ENCODE measurements at regions not wholly inside any gene's neighbourhood (a gene's known extent, or its start where the extent isn't known, plus 50 kb on each side); places are given as distances from the start of the nearest gene placed in this dataset.
"Not testable (repeated sequence)": the region's sequence is repeated elsewhere in the genome, so short reads cannot be mapped to it uniquely, and the experiment has no call there.

DNA sequence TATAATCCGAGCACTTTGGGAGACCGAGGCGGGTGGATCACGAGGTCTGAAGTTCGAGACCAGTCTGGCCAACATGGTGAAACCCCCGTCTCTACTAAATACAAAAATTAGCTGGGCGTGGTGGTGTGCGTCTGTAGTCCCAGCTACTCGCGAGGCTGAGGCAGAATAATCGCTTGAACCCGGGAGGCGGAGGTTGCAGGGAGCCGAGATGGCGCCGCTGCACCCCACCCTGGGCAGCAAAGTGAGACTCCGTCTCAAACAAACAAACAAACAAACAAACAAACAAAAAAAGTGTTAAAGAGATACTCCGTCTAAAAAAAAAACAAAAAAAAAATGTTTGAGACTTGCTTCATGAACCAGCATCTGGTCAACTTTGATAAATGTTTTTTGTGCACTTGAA lies 753.8 kb downstream of the PCDH17 start:
- DNase-seq = not testable (repeated sequence)

DNA sequence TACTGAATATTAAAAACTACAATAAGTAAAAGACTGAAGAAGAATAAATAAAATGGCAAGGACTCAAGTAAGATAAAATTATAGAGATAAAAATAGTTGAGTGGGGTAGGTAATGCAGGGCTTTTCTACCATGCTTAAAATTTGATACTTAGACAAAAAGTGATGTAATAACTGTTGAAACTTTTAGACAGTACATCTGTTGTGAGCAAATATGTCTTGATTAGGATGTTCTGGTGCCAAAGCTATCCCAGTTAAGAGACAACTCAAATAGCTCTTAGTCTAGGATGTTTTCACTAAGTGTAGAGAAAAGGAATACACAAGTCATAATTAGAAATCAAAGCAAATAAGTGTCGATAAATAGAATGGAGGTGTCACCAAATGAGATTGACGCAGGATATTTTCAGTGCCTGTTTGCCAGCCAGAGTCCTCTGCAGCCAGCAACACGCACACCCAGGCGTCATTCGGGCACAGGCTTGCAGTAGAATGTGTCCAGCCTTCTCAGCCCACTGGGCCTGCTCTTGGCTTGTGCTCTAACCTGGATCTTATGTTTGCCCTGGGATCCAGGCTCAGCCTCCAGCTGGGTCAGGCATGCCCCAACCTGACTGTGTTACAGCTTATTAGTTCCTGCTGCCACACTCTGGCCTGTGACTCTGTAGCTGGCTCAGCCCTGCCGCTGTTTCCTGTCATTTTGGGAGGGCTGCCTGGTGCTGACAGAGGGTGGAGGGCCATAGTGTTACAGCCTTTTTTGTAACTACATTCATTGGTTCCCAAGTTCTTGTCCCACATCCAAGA lies 766.2 kb downstream of the PCDH17 start:
- no peak for DNase-seq

DNA sequence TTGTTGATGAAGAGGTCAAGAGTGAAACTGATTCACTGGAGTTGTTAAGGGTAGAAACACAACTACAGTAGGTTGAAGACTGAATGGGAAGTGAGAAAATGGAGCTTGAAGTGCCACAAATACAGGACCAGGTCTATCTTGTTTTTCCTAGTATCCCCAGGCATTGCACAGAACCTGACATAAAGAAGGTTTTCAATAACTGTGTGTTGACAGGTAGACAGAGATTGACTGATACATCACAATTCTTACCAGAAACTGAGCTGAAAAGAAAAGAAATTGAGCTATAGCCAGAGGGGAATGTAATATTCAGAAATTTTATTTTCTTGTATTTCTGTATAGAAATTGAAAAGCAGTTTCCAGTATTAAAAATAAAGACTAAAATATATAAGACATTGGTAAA lies 767.7 kb downstream of the PCDH17 start:
- no peak for DNase-seq

GRCh38 chr13:58406545-58406944 lies 775.0 kb downstream of the PCDH17 start:
- DNase-seq = no peak

DNA sequence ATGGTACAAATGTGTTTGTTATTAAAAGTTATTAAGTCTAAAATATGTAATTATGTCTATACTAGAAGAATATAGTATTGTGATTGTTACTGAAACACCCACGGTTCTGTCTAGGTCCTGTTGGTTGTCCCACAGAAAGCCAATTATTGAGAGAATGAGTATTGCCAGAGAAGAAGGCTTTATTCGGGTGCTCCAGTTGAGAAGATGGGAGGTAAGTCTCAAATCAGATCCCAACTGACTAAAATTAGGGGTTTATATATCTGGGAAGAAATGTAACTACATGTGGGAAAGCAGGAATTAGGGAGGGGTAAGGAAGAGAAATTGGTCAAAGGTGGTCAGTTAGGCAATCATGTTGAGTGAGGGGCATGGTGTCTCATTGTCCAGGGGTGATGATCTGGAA lies 798.4 kb downstream of the PCDH17 start:
- no peak for DNase-seq

DNA sequence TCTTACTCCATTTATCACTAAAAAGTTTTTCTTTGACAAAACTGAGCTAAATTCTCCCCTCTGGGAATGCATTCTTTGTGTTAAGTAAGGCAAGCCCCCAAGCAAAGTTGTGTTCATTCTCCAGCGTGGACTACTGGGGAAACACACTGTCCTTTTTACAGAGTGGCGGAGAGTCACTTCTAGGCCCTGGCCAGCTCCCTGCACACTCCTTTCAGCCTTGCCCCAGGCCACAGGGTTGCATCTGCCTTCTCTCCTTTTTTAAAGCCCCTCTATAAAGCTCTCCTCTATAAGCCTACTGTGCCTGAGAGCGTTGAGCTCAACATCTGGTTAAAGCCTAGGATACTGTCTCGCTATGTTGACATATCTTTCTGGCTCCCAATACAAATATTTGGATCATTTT lies 803.4 kb downstream of the PCDH17 start:
- no peak for DNase-seq

DNA sequence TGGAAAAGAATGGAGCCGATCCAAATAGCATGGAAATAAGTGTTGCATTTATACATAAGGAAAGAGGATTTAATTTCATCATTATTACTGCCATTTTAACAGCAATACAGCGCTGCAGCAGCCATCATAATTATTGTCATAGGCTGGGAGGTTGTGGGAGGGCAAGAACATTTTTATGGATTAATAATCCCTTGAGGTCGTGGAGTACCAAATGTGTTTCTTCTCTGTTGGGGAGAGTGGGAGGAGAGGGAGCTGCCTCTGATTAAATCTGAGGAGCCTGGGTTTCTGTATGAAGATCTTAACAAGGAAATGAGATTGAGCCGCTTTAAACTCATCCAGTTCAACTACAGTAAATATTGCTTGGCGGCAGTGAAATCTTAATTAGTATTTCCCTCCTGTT lies 805.9 kb downstream of the PCDH17 start:
- DNase-seq = no peak

DNA sequence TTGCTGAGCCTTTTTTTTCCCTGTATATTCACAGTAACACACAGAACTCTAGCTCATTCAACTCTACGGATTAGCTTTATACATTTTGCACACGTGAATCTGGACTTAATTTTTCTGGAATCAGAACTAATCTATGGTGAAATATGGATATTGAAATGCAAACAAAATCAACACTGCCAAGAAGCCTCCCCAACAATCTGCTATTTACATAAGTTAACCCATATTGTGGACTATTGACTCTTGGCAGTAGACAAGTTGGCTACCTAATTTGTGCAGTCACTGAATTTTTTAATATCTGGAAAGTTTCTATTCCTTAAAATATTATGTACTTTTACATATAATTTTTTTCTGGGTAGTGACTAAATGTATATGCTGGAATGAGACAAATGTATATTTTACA lies 815.4 kb downstream of the PCDH17 start:
- DNase-seq = no peak

- no peak for DNase-seq
These were observed 820.6 kb downstream of the PCDH17 start for GRCh38 chr13:58452123-58452623.

GRCh38 chr13:58455094-58455493 lies 823.5 kb downstream of the PCDH17 start:
- no peak for DNase-seq

DNA sequence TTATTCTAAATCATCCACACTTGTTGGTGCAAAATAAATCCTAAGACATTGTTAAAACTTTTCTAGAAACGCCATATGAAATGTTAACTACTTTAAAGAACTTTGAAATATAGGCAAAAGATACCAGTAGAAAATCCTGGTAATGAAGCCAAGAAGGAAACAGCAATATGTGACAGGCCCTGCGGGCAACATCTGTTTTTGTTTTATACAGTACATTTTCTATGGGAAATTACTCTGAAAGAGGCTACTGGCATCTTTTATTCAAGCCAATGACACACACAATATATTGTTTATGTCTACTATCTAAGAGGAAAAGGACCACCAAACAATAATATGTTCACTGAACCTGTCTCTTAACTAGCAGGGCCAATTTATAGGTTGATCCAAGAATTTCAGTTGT lies 829.7 kb downstream of the PCDH17 start:
- no peak for DNase-seq

DNA sequence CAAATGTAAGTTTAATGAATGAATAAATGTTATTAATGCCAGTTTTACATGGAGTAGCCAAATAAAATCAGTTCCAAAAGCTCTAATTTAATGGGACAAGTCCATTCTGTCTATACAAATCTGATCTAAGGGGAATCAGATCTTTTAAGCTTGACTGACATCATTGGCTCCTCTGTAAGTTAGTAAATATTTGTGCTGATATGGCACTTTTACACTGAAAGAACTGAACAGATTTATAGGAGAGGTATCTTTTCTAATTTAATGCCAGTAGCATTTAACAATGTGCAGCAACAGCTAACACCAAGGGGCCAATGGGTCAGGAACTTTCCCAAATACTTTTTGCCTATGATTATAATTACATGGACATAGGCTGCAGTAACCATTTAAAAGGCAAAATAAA lies 832.3 kb downstream of the PCDH17 start:
- DNase-seq = no peak

DNA sequence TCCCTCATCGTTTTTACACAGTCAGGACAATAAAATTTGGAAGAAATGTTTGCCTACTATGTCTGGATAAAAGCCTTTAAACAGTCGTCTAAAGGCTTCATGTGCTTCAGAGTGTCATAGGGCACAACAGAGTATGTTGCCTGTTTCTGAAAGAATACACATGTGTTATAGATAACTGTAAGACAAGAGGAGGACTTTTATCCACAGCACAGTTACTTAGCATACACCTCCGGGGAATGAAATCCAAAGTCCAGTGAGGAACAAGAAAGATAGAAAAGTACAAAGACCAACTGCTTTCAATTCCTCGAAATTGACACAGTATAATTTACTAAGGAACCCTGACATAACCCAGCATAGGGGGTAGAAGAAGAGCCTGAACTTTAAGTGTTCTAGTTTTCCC lies 835.6 kb downstream of the PCDH17 start:
- DNase-seq = no peak

- DNase-seq = no peak
These were observed 840.9 kb downstream of the PCDH17 start for GRCh38 chr13:58472483-58472882.

GRCh38 chr13:58474581-58474980 lies 843.0 kb downstream of the PCDH17 start:
- no peak for DNase-seq

- no peak for DNase-seq
These were observed 844.8 kb downstream of the PCDH17 start for GRCh38 chr13:58476206-58476918.

DNA sequence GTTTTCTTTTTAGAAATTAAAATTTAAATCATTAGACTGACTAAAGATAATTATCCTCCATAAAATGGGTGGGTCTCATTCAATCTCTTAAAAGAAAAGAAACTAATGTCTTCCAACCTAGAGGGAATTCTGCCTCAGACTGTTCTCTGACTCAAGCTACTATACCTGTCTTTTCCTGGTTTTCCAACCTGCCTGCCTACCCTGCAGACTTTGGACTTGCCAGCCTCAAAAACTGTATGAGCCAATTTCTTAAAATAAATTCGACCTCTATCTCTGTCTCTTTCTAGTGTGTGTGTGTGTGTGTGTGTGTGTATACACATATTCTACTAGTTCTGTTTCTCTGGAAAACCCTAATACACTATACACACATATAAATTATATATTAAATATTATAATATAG lies 847.3 kb downstream of the PCDH17 start:
- DNase-seq = no peak

GRCh38 chr13:58480061-58480460 lies 848.5 kb downstream of the PCDH17 start:
- no peak for DNase-seq

- no peak for DNase-seq
These were observed 856.7 kb downstream of the PCDH17 start for GRCh38 chr13:58488251-58488650.

DNA sequence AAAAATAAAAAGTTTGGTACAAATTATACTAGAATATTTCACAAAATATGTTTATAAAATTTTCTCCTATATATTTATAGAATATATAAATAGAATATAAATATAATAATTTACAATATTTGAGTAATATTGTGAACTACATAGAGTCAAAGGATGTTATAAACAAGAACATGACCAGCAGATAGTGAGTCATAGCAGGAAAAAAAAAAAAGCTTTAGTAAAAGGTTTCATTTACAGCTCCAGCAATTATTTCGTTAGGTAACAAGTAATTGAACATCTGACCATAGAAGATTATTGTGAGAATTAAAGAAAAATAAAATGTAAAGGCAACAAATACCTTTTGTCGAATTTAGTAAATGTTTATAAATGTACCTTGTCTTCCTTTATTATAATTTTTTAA lies 864.1 kb downstream of the PCDH17 start:
- DNase-seq = no peak

DNA sequence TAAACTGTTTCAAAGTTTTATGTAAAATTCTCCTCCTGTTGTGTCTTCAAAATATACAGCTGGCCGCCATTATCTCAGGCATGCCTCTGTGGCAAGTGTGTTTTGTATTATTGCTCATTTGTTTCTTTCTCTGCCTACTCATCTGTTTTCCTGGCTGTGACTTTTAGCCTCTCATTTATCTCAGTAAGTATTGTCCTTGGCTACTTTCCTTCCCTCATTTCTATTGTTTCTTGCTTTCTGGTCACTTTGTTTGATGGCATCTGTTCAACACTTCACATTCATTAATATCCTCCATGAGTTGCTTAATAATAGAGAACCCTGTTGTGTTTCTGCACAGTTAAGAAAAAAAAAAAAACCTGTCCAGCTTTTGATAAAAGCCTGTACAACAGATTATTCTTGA lies 869.4 kb downstream of the PCDH17 start:
- DNase-seq = no peak

DNA sequence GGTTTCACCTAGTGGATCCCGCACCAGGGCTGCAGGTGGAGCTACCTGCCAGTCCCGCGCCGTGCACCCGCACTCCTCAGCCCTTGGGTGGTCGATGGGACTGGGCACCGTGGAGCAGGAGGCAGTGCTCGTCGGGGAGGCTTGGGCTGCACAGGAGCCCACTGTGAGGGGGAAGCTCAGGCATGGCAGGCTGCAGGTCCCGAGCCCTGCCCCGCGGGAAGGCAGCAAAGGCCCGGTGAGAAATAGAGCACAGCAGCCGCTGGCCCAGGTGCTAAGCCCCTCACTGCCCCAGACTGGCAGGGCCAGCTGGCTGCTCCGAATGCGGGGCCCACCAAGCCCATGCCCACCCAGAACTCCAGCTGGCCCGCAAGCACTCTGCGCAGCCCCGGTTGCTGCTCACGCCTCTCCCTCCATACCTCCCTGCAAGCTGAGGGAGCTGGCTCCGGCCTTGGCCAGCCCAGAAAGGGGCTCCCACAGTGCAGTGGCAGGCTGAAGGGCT lies 872.7 kb downstream of the PCDH17 start:
- DNase-seq = not testable (repeated sequence)

- not testable (repeated sequence) for DNase-seq
These were observed 873.8 kb downstream of the PCDH17 start for GRCh38 chr13:58505262-58505920.

- DNase-seq = no peak
These were observed 896.8 kb downstream of the PCDH17 start for GRCh38 chr13:58528351-58528750.

Measured in NCI-H187 (cell line).